GM21737 (cell line): ENCODE measurements at regions not wholly inside any gene's neighbourhood (a gene's known extent, or its start where the extent isn't known, plus 50 kb on each side); places are given as distances from the start of the nearest gene placed in this dataset.
"Not testable (repeated sequence)": the region's sequence is repeated elsewhere in the genome, so short reads cannot be mapped to it uniquely, and the experiment has no call there.

Source experiments
- ATAC-seq: cut with Tn5 transposase; IDR thresholded peaks from one replicate; pipeline ENCODE4 v1.9.1; 2021; ENCODE audit warnings: mild to moderate bottlenecking, moderate library complexity; ENCODE audit not compliant: unreplicated experiment

- ATAC-seq, result no peak
Observed at GRCh38 chr5:156015137-156015536, 311.8 kb upstream of the SGCD start.

GRCh38 chr5:156019130-156019529 is 307.8 kb upstream of the SGCD start:
- no peak for ATAC-seq

- ATAC-seq, result no peak
Observed at GRCh38 chr5:156019571-156020180, 307.3 kb upstream of the SGCD start.

- ATAC-seq, result no peak
Observed at GRCh38 chr5:156020647-156021046, 306.3 kb upstream of the SGCD start.

- no peak for ATAC-seq
Observed at GRCh38 chr5:156021866-156022265, 305.1 kb upstream of the SGCD start.

- no peak for ATAC-seq
Observed at GRCh38 chr5:156025656-156026055, 301.3 kb upstream of the SGCD start.

GRCh38 chr5:156031181-156031580 is 295.8 kb upstream of the SGCD start:
- ATAC-seq, result no peak

GRCh38 chr5:156036640-156037039 is 290.3 kb upstream of the SGCD start:
- ATAC-seq, result no peak

GRCh38 chr5:156037151-156037909 is 289.6 kb upstream of the SGCD start:
- ATAC-seq, result no peak

GRCh38 chr5:156042726-156043125 is 284.2 kb upstream of the SGCD start:
- ATAC-seq, result no peak

- ATAC-seq, result no peak
Observed at GRCh38 chr5:156043351-156043750, 283.6 kb upstream of the SGCD start.

- ATAC-seq, result no peak
Observed at GRCh38 chr5:156051972-156052371, 275.0 kb upstream of the SGCD start.

- ATAC-seq, result no peak
Observed at GRCh38 chr5:156052656-156053055, 274.3 kb upstream of the SGCD start.

- no peak for ATAC-seq
Observed at GRCh38 chr5:156053056-156053455, 273.9 kb upstream of the SGCD start.

- ATAC-seq, result no peak
Observed at GRCh38 chr5:156076912-156077311, 250.1 kb upstream of the SGCD start.

GRCh38 chr5:156087577-156088110 is 239.3 kb upstream of the SGCD start:
- ATAC-seq, result no peak

- ATAC-seq, result not testable (repeated sequence)
Observed at GRCh38 chr5:156089955-156090940, 236.7 kb upstream of the SGCD start.

GRCh38 chr5:156093024-156093423 is 233.9 kb upstream of the SGCD start:
- no peak for ATAC-seq

GRCh38 chr5:156094001-156094400 is 233.0 kb upstream of the SGCD start:
- no peak for ATAC-seq

- ATAC-seq, result no peak
Observed at GRCh38 chr5:156095709-156096241, 231.2 kb upstream of the SGCD start.

GRCh38 chr5:156096259-156096658 is 230.7 kb upstream of the SGCD start:
- ATAC-seq, result no peak
